ENCODE measurements at regions not wholly inside any gene's neighbourhood (a gene's known extent, or its start where the extent isn't known, plus 50 kb on each side); places are given as distances from the start of the nearest gene placed in this dataset.

- TF ChIP-seq CTCF (IDR thresholded peaks at IDR 0.05; ENCODE audit: low read length) (no peak), EZH2 (optimal IDR thresholded peaks at IDR 0.05; ENCODE audit: low read depth, low read length) (no peak), EZH2phosphoT487 (IDR thresholded peaks at IDR 0.05; ENCODE audit: low read length) (no peak)
These were observed 190.6 kb downstream of the ISL1 start for GRCh38 chr5:51573835-51574234.
